T47D (cell line): ENCODE measurements at regions not wholly inside any gene's neighbourhood (a gene's known extent, or its start where the extent isn't known, plus 50 kb on each side); places are given as distances from the start of the nearest gene placed in this dataset.
"Not testable (repeated sequence)": the region's sequence is repeated elsewhere in the genome, so short reads cannot be mapped to it uniquely, and the experiment has no call there.

Source experiments
- DNase-seq, 2 experiments: peaks; one replicate each; pipeline versions ENCODE4 v3.0.0 to v3.0.0-alpha.2; 2011 to 2012; ENCODE audit warnings: low read depth in 1 of 2, low spot score in 1 of 2
- JUND ChIP-seq: IDR thresholded peaks from 2 replicates; pipeline ENCODE4 v1.6.1; 2012; ENCODE audit warnings: low read depth
- in situ Hi-C: cut with HindIII; loops from 2 replicates; pipeline ENCODE4 v1.10.0; 2016; ENCODE audit warnings: low sequenced_read_pairs, low pct_unique_long_range_greater_than_20kb

DNA sequence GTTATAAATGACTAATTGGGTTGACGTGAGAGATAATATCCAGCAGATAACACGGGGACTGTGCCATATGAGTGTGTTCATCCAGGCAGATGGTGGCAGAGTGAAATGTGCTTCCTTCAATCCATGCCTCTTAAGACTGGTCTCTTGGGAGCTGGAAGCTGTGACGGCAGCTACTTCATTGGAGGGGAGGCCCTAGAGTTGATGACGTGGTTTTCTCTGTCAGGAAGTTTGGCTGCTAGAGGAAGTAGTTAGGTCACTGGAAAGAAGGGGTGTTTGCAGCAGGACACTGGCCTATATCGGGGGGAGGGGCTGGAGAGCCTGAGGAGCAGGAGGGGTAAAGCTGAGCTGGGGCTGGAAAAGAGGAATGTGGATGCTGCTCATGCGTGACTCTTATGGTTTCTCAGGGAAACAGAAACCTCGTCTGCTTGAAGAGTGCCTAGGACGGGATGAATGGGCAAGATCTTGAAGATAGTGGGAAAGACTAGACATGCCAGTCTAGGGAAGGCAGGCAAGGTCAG is 3051.6 kb downstream of the RPIA start:
- in situ Hi-C loops, DNase-seq: not testable (repeated sequence)

DNA sequence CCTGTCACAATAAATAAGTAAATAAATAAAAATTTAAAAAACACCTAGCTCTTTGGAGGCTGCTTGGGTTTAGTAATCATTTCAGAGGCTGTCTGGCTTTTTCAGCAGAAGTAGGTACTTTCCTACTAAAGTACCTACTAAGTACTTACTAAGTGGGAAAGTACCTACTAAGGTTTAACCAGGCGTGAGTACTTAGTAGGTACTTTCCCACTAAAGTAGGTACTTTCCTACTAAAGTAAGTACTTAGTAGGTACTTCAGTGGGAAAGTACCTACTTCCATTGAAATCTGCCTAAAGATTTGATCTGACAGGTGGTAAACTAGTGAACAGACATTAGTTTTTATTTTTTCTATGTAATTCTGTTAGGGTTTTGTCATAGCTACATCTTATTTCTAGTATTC is 3052.4 kb downstream of the RPIA start:
- in situ Hi-C loops, result not testable (repeated sequence)

DNA sequence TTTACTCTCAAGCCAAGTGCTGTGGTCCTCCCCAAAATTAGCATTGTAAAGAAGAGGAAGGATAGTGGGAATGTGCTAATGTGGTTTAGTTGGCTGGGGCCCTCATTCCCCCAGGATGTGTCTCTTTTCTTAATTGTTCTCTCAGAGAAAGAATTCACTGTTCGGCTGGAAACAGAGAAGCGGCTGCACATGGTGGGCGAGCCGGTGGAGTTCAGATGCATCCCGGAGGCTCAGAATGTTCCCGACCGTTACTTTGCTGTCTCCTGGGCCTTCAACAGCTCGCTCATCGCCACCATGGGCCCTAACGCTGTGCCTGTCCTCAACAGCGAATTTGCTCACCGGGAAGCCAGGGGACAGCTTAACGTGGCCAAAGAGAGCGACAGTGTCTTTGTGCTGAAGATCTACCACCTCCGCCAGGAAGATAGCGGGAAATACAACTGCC is 3053.2 kb downstream of the RPIA start:
- DNase-seq, in situ Hi-C loops: not testable (repeated sequence)

More for the DNA sequence above, 3052.4 kb downstream of the RPIA start:
- not testable (repeated sequence) for DNase-seq

DNA sequence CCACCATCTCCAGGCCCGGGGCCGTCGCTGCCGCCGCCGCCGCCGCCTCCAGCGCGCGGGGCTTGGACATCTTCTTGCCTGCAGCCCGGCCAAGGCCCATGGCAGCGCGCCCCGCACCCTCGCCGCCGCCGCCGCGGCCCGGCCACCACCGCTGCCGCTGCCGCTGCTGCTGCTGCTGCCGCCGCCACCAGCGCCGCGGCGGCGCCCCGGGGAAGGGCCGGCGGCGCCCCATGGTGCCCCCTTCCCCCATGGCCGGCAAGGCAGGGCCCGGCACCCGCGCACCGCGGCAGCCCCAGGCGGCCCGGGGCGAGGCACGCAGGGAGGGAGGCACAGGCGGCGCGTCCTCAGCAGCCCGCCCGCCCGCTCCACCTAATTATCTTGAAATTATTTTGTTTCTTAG is 3057.4 kb downstream of the RPIA start:
- no peak for DNase-seq
- in situ Hi-C loops, result no loop called here
- no peak for TF ChIP-seq JUND

DNA sequence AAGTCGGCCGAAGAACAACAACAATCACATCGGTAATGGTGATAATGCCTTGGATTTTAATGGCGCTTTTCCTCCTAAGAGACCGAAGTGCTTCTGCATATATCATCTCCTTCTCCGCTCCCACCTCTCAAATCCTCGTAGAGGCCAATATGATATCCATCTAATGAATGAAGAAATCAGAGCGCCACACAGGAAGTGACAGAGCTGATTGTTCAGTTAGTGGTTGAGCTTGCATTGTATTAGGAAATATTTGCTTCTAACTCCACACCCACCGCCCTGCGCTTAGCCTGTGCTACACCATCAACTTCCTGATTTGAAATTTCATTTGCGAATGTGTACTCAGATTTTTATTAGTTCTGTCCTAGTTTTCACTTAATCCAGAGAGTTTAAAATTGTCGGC is 3058.2 kb downstream of the RPIA start:
- DNase-seq, in situ Hi-C loops: not testable (repeated sequence)

DNA sequence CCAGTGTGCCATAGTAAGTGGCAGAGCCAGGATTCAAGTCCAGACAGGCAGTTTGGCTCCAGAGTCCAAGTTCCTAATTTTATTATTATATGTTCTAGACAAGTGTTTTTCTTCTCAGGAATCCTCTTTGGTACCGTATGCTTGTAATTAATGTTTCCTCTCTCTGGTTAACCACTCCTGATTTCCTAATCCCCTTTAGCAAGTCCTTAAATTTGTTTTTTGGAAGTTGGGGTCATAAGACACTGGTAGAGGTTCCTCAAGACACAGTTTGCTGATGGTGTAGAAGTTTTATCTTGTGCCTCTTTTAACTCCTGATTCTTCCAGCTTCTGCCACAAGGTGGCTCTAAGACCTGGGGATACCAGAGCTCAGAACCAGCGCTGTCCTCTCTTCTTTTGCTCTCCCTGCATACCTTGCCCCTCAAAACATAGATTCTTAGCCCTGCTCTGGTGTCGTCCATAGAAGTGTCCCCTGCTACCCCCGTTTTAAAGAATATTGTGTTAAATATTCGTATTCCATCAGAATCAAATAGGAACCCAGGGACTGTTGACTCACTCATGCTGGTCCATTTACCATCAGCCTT is 3068.0 kb downstream of the RPIA start:
- in situ Hi-C loops, DNase-seq: not testable (repeated sequence)

DNA sequence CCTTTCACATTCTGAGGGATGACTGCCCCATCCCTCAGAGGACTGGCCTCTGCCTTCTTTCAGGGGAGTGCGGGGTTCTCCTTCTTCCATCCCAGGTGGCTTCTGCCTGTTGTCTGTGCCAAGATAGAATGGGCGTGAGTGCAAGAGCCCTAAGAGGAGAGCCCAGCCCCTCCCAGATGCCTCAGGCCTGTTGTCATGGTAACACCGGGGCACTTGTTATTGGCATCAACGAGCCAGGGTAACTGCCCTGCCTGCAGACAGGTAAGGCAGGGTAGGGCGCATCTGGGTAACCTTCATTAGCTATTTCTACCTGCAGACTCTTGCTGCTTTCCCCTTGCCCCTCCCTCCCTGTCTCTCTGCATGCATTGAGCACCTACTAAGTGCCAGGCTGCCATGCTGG is 3069.2 kb downstream of the RPIA start:
- DNase-seq, in situ Hi-C loops: not testable (repeated sequence)

DNA sequence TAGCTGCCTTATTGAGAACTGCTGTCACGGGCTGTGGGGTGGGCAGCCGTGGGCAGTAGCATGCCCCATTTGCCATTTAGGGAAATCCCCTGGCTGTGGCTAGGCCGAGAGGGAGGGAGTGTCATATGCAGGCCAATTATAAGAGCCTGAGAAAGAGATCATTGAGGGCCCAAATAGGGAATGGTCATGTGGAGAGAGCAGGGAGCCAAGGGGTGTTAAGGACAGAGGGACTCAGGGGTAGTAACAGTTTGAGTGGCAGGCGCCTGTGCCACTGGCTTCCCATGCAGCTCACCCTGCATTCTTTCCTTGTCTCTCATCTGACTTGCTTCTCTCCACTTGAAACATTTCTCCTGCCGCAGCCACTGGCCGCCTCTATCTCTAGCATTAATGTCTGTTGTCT is 3070.8 kb downstream of the RPIA start:
- DNase-seq, in situ Hi-C loops: not testable (repeated sequence)

DNA sequence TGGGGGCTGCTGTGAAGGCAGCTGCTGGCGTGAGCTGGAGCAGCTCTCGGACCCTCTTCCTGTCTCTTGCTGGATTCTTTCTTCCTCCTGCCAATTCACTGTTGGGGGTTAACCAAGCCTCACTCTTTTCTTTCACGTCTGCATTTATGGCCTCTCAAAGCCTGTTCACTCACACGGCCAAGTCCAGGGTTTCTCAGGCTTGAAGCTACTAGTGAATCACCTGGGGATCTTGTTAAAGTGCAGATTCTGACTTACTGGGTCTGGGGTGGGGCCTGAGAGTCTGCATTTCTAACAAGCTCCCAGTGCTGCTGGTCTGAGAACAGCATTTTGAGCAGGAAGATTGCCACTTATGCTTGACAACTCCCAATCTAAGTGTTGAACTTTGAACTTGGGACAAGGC is 3072.2 kb downstream of the RPIA start:
- DNase-seq, in situ Hi-C loops: not testable (repeated sequence)

DNA sequence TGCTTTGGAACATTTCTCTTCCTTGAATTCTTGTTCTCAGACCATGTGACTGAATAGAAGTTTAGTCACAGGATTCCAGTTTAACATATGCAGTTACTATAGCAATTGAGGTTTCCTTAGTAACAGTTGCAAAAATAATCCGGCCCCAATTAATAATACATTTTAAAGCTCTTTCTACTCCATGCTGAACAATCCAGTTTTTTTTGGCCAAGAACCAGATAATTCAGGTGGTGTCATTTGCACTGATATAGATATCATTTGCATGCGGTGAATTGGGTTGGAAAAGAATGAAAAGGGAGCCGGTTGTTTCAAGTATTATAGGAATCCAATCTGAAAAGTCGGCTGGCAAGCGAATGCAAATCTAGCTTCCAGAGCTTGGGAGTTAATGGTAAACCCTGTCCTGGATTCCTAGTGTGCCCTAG is 3073.1 kb downstream of the RPIA start:
- in situ Hi-C loops, DNase-seq: not testable (repeated sequence)

DNA sequence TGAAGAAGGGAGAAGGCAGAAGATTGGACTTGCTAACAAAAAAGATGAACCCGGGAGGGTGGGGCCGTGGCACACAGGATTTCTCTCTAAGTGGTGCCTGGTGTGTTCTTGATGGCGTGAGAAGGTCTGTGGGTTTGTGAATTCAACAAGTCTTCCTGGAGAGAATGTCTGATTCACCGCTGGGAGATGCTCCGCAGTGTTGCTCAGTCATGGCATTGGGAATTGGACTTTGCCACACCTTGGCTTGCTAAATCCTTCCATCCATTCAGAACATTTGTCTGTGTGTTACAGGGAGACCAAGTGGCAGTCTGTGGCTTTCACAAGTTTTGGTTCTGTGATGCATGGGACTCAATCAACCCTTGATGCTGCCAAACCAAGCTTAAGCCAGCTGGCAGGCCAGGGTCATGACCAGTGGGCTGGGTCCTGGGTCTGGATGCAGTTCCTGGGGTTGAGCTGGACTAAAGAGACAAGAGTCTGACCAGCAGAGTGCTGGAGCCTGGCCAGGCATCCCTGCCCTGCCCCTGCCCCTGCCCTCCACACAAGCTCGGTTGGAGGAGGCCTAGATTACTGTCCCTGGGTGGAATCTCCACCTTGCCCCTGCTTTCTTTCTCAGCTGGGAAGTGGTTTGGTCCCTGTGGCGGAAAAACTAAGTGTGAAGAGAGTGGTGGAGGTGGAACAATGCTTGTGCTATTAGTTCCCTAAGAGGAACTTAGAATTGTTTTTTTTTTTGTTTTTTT is 3073.7 kb downstream of the RPIA start:
- DNase-seq, in situ Hi-C loops: not testable (repeated sequence)

DNA sequence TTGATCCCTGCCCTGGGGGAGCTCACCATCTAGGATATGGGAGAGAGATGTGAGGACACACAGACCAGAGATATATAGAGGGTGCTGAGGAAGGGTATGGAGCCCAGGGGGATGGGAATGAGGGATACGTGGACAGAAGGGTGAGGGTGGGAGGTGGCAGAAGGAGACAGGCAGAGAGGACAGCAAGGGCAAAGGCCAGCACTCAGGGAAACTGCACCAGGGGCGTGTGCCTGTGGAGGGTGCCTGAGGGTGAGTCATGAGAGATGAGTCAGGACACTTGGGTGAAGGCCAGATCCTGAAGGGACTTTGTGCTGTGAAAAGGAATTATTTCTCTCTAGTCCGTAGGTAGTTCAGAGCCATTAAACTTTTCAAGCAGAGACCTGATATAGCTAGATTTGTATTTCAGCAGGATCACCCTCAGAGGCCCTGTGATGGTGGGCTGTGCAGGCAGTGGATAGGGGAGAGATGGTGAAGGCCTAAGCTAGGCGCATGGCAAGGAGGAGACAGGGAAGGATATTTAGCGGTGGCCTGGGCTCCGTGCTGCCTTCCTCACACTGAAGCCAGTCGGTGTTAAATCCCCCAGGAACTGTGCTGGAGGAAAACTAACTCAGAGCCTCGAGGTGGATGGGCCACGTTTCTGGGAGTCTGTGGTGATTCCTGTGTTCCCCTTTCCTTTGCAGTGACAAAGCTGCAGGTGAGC is 3075.0 kb downstream of the RPIA start:
- not testable (repeated sequence) for DNase-seq

DNA sequence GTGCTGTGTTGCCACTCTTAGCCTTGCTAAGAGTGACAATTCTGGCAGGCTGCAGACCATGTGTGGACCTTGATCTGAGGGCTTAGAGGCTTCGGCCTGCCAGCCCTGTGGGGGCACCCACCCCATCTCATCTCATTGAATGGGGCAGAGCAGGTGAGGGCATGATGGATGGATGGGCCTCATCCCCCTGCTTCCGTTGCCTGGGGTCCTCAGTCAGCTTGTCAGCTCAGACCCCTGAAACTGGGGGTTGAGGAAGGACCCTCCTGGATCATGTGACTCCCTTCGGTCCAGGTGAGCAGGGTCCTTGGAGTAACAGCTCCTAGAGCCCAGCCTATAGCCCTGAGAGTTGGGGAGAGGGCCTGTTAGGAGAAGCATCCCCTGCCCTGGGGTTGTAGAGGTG is 3076.8 kb downstream of the RPIA start:
- in situ Hi-C loops, DNase-seq: not testable (repeated sequence)

More for the DNA sequence above, 3075.0 kb downstream of the RPIA start:
- in situ Hi-C loops, result not testable (repeated sequence)

DNA sequence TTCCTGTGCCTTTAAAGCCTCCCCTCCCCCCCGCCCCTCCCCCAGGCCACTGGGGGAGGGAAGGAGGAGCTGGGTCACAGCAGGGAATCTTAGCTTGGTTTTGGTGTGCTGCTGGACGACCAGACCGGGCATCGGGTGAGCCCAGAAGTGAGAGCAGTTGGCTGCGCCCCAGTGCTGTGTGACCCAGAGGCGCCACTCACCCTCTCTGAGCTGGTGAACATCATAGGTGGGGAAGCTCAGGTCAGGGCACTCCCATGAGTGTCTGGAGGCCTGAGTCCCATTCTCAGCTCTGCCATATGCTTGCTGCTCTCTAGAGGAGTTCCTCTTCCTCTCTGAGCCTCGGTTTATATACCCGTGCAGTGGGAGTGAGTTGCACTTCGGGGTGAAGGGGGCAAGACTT is 3077.5 kb downstream of the RPIA start:
- DNase-seq, in situ Hi-C loops: not testable (repeated sequence)

DNA sequence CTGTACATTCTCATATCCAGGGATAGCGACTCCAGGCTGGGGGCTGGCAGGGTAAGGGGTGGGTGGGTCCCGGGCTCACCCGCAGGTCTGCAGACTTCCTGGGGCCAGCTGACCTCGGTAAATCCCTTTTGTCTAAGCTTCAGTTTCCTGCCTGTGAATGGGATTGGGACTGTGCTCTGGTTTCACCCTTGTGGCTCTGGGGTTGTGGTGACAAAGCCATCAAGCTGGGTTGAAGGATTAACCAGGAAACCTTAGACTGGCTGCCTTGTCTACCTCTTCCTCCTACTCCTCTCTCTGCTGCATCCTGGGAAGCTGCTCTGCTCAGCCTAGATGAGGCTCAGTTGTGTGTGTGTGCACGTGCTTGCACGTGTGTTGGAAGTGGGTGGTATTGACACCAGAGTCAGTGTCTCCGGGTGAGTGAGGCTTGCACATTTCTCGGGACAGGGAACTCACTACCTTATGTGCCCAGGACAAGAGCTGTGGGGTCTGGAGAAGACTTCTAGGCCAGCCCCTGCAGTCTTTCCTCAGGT is 3078.6 kb downstream of the RPIA start:
- DNase-seq, in situ Hi-C loops: not testable (repeated sequence)

DNA sequence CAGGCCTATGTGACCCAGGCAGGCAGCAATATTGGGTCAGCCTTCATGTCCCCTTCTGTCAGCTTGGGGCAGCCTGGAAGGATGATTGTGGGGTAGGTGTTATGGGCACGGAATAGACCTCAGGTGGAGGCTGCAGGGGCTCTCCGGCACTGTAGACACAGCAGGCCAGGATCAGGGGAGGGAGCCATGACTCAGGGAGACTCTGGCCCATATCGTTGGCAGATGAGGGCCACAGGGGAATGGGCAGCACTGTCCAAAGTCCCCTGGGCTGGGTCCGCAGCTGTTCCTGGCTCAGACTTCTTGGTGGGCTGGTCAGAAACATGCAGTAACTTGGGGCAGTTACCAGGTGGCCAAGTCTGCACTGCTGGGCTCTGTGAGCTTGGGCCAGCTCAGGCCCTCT is 3080.1 kb downstream of the RPIA start:
- in situ Hi-C loops, DNase-seq: not testable (repeated sequence)

DNA sequence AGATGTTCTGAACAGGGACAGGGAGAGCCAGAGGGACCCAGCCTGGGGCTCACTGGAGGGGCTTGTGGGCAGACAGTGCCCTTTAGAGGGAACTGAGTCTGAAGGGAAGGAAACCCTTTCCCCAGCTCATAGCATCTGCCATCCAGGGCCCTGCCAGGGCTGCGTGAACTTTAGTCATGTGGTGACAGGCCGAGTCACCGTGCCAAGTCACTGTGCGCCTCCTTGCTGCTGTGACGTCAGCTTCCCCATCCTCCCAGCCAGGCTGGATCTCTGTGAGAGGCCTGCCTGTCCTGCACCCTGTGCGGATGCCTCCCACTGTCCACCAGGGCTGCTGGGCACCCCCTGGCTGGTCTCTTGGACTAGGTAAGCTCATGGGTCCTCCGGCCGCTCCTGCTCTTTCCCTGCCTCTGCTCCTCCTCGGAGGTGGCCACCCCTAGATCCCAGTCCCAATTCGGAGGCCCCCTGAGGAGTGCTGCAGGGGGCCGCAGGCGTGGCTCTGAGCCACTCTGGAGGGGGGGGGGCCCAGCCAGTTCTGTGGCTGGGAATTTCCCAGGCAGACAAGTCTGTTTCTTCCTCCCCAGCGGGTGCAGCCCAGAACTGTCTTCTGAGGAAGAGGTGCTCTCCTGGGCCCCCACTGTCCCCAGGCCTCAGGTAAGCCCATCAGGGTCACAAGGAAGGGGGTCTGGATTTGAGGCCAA is 3080.9 kb downstream of the RPIA start:
- DNase-seq, in situ Hi-C loops: not testable (repeated sequence)
